SW480 (cell line): ENCODE measurements at regions not wholly inside any gene's neighbourhood (a gene's known extent, or its start where the extent isn't known, plus 50 kb on each side); places are given as distances from the start of the nearest gene placed in this dataset.

Experiments
- DNase-seq: peaks from one replicate; pipeline ENCODE4 v3.0.0-alpha.2; 2016; ENCODE audit warnings: low spot score

DNA sequence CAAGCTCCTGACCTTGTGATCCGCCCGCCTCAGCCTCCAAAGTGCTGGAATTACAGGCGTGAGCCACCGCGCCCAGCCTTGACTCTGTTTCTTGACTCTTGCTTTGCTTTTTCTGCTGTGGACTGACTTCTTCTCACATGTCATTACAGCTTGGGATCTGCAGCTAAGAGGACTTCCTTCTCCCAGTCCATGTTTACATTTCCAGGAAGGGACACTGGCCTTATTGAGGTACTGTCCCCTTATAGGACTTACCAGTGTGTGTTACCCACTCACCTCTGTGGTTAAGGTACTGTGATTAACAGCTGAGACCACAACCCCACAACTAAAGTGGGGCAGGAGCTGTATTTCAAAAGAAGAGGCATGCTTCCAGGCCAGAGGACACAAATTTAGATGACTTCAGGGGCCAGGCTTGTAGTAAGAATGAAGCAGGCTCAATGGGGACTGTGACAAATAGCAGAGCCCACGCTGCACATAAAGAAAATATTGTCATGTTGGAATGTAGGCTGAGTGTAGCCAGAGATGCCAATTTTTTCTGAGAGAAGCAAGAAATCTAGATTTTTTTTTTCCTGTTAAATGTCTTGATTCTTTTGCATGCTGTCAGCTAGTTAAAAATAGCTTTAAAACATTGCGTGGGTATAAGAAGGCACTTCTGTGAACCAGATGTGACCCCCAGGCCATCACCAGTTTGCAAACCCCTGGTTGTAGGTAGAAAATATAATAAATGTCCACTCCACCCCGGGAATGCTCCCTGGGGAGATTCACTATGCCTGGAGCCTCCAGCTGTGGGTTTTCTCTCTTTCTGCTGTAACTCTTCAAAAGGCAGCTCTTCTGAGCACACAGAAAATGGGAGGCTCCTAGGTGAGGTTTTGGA lies 75.0 kb downstream of the PTPDC1 start:
- no peak for DNase-seq

DNA sequence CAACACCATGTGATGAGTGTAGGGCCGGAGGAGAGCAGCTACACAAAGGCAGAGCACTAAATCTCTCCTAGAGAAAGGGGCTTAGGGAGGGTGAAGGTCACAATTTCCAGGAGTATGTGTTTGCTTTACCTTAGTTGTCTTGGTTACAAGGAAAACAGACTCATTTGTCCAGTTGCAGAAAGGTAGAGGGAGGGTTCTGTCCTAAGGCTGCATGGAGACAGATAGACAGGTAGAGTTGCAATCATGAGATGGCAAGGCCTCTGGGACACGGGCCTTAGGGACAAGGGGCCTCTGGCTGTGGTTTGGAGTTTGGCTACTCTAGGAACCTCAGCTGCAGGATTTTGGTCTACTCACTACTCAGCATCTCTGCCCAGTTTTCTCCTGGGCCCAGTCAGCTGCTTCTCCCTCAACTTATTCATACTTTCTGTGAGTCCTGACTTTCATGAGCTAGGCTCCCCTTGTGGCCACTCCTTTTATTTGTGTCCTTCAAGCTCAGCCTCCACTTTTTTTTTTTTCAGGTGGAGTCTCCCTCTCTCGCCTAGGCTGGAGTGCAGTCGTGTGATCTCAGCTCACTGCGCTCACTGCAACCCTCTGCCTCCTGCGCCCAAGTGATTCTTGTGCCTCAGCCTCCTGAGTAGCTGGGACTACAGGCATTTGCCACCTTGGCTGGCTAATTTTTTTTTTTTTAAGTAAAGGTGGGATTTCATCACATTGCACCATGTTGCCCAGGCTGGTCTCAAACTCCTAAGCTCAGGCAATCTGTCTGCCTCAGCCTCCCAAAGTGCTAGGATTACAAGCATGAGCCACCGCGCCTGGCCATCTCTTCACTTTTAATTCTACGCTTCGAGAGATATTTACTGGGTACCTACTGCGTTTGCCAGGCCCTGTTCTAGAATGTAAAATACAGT lies 76.6 kb downstream of the PTPDC1 start:
- no peak for DNase-seq

DNA sequence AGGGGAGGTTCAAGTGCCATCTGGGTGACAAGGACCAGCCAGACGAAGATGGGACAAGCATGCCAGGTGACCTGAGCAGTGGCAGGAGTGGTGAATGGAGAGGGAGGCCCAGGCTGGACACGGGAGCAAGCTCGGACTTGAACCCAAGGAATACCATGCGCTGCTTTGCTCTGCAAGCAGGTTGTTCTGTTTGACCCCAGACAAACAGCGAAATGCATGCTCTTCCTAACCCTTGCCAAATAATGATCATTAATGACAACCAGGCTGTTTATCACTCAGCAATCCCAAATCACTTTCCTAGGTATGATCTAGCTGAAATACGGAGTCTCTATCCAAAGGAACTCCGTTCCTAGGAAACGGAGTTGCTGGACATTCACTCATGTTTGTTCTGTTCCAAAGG lies 77.4 kb downstream of the PTPDC1 start:
- DNase-seq, result no peak

DNA sequence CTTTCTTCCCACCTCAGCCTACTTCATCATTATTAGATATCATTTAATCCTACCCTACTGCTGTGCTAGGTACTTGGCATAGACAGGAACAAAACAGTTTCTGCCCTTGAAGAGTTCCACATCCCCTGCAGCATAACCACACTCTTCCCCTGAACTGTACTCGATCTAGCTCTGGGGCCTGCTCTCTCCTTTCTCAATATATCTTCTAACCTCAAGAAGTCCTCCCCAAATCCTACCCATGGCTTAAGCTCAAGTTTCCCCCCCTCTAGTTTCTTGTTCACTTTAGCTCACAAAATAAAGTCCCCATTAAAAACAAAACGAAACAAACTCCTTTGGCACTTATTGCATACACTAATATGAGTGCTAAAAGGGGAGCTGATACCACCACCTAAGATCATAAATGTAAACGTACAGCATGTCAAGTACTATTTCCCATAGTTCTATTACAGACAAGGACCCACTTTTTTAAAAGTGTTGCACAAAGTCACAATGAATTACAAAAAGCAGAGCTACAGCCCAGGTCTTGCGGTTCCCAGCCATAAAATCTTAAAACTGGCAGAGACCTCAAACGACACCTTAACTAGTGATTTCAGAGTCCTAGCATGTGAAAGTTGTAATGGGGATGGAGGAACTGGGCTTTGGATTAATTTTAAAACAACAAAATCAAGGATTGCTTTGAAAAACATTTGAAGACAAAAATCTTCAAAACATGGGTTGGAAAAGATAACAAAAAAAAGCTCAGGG lies 80.7 kb downstream of the PTPDC1 start:
- DNase-seq, result no peak

DNA sequence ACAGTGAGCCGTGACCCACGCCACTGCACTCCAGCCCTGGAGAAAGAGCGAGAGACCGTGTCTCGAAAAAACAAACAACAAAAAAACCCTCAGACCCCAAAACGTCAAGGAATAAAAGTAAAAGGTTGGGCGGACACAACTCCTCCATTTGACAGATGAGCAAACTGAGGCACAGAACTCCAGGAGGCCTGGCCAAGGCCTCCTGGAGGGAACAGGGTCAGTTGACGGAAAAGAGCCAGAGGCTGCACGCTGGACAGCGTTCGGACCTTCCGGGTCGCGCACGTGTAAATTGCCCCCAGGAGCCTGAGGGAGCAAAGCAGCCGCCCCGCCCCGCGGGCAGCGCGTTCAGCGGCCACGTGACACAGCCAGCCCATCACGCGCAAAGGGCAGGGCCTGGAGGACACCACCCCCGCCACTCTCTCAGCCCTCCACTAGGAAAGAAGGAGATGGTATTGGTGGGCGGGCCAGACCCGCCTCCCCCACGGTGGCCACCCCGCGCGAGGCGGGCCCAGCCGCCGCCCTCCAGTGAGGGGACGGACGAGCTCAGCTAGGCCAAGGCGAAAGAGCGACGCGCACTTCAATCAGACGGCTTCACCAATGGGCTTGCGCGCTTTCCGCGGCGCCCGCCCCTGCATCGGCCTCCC lies 81.5 kb downstream of the PTPDC1 start:
- DNase-seq, result peak; percentile 98

DNA sequence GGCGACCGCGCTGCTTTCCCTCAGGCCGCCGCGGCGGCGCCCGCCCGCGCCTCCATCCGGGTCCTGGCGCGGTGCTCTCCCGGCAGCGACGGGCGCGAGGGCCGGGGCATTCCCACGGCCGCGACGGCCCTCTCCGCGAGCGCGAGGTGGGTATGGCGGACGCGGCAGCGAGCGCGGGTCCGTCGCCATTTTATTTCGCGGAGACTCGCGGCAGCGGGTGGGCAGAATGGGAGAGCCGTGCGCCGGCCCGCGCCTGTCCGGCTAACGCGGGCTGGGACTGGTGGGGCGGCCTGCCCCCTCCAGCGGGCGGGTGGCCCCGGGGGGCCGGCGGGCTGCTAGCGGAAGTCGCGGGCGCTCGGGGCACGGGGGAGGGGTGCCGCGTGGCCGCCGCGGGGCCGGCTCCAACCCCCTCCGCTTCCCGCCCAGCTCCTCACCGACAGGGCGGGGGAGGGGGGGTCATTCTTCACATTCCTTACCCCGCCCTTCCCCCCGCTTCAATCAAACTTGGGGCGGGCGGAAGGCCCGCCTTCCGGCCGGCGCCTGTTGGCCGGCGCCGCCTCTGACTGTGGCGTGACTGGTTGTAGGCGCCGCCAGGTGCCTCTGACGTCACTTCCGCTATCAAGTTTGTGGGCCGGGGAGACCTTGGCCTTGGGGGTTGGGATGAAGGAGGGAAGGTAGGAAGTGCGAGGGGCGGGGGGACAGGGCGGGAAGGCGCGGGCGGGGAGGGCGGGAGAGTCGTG lies 82.1 kb downstream of the PTPDC1 start:
- DNase-seq, result peak; percentile 98

DNA sequence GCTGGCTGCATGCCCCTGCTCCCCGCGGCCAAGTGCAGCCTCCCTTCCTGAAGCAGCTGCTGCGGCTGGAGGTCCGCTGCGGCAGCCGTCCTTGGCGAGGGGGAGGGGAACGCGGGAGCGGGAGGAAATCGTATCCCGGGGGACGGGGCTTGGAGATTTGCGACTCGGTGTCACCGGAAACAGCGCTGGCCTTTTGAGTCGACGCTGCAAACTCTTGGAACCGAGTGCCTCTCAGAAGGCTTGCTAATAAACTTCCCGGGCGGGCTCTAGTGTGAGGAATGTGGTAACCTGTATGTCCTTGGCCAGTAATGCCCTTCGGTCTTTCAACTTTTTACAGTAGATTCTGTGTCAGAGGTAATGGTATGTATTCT lies 82.7 kb downstream of the PTPDC1 start:
- no peak for DNase-seq

DNA sequence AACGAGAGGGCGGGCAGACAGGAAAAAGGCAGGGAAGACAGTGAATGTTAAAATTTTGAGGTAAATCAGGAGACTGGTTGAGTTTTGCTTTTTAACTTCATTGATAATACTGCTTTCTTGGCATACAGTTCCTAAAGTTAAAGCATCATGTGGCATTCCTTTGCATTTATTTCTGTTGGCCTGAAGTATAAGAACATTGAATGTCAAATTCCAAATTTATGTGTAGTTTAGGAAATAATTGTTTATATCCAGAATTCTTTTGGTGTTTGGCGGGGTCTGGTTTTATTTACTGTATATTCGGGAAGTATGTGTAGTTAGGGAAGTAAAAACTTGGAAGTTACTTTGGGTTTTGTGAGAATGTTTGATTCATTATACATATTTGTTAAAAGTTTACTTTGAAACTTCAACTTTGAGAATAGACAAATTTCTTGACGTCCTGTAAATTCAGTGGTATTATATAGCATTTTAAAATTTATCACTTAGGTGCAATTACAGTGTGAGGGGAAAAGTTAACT lies 83.2 kb downstream of the PTPDC1 start:
- no peak for DNase-seq

DNA sequence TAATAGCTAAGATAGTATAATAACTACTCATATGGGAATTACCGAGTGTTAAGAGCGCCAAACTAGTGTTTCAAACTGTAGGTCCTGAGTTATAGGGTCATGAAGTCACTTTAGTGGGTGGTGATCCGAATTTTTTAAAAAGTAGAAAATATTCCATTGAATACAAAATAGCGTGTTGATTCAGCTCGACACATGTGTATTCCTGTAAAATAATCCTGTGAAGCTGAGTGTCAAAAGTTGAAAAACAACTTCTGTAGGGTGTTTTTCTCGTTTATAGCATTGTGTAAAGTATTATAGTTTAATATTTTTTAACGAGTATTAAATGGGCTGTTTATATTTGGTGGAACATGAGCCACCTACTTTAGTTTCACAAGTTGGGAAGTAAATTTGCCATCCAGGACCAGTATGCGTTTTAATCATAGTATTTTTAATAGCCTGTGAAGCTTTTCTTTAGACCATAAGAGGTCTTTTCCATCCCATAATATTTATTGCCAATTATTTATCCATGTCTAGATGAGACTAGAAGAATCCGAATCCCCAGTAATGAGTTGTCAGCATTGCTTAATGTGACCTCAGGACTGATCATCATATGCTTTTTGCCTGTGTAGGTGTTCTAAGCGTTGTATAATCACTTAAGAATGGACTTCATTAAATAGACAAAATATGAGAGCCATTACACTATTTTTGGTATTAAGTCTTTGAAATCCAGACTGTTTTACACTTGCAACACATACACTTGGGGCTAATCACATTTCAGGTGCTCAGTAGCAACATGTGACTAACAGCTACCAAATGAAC lies 84.1 kb downstream of the PTPDC1 start:
- DNase-seq, result no peak

DNA sequence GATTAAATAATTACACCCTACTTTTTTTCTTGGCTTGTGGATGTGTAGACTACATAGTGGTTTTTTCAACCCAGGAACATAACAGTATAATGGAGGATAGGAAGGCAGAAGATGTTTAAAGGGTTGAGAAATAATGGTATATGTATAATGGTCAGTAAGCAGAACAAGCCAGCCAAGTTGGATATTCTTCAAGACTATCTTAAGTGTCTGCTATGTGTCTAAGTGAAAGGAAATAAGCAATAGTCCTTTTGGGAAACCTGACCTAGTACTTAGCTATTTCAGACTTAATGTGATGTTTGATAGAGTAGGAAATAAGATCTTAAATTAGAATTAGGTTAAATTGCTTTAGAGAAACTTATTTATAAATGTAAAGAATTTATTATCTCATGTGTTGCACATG lies 85.7 kb downstream of the PTPDC1 start:
- DNase-seq, result no peak

DNA sequence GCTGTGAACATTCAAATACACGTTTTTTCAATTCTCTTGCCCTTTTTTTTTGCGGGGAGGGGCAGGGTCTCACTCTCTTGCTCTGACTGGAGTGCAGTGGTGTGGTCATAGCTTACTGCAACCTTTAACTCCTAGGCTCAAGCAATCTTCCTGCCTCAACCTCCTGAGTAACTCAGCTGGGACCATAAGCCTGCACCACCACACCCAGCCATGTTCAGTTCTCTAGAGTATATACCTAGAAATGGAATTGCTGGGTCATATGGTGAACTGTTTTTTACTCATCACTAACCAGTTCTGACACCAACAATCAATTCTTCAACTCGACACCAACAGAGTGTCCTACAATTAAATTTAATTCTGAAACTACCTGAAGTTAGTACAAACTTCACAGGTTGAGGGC lies 85.5 kb upstream of the ZNF169 start:
- no peak for DNase-seq

DNA sequence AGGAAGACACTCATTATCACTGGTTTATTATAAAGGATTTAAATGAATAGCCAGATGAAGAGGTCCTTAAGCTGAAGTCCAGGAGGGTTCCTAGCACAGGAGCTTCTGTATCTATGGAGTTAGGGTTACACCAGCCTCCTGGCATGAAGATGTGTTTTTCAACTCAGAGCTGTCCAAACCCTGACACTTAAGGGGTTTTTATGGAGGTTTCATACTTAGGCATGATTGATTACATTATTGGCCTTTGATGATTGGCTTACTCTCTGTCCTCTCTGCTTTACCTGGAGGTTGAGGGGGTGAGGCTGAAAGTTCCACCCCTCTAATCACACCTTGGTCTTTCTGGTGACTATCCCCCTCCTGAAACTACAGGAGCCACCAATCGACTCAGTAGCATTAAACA lies 84.9 kb upstream of the ZNF169 start:
- no peak for DNase-seq

DNA sequence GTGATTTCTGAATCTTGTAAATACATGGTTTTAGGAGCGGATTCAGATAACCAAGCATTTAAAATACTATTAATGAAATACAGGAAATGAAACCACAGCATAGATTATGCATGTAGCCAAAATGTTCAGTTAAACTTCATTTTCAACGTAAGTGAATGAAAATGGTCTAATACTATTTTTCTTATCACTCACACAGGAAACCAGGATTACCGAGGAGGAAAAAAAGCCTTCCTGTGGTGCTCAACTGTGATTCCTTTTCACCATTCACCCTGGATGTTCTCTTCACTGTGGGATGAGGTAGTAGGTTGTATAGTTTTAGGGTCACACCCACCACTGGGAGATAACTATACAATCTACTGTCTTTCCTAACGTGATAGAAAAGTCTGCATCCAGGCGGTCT lies 83.4 kb upstream of the ZNF169 start:
- no peak for DNase-seq

DNA sequence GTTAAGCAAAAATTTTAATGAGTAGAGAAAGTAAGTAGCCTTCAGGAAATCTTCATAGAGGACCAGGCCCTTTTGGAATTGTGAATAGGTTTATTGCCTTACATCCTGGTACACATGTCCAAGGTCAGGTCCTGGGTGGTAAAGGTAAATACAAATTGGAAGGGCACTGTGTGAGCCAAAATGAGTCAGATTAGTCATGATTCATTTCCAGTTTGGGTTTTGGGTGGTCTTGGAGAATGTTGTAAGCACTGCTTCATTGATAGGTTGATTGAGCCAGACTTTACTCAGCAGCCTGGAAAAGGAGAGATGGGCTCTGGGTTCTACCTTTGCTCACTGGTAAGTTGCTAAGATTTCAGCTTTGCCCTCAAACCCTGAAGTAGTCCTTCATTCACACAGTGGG lies 82.5 kb upstream of the ZNF169 start:
- DNase-seq, result no peak

DNA sequence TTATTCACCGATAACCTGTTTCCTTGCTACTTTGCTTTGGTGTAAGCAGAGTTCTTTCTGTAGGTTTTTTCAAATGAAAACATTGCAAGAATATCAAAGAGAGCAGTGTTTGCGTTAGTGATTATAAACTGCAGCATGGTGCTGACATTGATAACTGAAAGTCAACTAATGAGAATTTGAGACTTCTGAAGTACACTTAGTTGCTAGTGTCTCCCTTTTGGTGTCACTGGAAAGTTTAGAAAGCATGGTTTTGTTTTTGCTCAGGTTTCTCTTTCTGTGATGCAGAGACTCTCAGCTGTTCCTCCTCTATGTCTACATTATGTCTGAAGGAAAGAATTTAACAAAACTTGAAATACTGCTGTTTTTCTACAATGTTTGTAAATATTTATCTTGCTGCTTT lies 80.2 kb upstream of the ZNF169 start:
- no peak for DNase-seq

DNA sequence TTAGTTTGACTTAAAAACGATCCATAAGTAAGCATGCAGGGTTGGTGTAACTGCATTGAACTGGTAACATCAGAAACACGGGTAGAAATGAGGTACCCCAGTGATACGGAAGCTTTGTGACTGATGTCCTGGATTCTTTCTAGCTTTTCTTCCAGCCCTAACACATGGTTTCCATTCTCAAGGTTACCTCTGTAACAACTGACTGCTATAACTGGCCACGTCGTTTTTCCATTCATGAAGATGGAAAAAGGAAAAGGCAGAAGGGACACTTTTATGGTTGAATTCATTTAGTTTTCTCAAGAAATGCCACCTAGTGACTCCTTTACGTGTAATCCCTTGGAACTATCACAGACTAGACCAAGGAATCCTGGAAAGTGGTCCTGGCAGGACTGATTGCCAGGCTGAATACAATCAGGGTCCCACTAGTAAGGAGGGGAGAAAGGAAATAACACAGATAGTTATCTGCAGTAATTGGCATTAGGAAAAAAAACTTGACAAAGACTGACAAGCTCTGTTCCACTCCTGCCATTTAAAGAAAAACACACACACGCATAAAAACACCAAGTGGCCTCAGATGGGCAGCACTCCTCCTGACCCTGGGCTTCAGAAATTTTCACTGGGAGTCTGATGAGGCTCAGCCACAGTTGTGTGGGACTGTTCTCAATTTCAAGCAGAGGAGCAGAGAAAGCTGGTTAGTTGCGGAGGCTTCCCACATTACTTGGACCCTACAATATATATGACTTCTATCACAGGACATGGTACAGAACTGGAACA lies 77.5 kb upstream of the ZNF169 start:
- no peak for DNase-seq

DNA sequence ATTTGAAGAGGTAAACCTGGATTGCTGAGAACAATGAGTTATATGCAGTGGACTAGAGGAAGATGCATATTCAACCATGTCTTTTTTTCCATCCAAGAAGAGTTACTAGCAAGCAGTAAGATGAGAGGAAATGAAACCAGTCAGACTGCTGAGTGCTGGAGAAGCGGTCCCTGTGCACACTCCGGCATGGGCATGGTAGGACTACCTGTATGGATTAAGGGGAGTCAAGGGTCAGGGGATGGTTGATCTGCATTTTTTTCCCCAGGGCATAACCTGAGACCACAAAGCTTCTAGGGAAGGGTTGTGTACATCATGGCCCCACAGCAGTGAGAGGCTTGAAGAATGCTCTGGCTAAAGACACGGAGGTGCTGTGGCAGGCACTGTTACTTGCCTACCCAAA lies 76.6 kb upstream of the ZNF169 start:
- no peak for DNase-seq

DNA sequence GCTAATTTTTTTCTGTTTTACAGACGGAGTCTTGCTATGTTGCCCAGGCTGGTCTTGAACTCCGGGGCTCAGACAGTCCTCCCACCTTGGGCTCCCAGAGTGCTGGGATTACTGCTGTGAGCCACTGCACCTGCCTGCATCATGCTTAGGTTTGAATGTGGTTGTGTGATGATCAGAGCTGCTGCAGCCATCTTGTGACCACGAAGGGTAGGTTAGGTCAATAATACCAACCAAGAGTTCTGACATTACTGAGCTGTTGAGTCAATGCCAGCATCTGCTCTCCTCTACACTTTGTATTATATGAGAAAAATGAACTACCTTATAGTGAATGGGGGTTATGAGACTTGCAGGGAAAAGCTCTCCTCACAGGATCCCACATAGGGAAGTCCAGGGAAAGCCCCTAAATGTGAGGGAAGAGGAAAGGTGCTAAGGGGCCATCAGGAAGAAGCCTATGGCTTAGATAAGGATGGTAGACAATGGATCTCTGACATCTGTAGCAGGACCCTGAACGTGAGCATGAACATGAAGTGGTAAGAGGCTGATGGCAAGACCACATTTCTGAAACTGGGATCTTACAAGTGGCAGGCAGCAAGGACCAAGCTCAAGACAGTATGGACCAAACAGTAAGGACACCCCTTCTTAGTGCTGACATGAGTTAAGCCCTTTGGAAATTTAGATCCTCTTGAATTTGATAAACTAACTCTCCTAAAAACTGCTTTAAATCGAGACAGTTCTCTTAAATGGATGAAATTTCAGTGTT lies 75.7 kb upstream of the ZNF169 start:
- no peak for DNase-seq

DNA sequence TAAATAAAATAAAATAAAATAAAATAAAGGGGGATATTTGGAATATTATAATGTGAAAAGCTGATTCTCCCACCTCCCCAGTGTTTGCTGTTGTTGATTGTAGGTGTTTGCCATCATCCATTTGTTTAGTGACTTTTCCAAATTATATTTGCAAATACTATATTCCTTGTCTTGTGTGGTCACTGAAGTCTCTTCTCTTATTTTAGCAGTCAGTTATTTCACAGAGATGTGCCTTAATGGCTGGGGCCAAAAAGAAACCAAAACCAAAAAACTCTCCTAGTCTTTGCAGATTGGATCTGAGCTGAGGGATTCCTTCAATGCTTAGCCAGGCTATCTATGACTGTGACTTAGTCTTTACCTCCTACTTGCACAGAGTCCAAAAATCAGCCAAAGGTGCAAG lies 70.9 kb upstream of the ZNF169 start:
- DNase-seq, result no peak
